Epithelial cell of esophagus (primary cell): ENCODE measurements at regions not wholly inside any gene's neighbourhood (a gene's known extent, or its start where the extent isn't known, plus 50 kb on each side); places are given as distances from the start of the nearest gene placed in this dataset.
A peak's percentile ranks its signal among the peaks of the same experiment; 100 is the strongest.

Source experiments
- DNase-seq: peaks from one replicate; pipeline ENCODE4 v3.0.0; 2010; ENCODE audit warnings: low read depth
- H3K4me3 ChIP-seq: 2 replicates; pipeline ENCODE4 v1.5.1; 2011; ENCODE audit warnings: mild to moderate bottlenecking, low read length, control low read depth
- TF ChIP-seq, protein P1 (sequence below): IDR thresholded peaks from 2 replicates; pipeline ENCODE4 v1.5.1; 2011; ENCODE audit warnings: low read depth, mild to moderate bottlenecking, low read length, control low read depth, inconsistent platforms; ENCODE audit not compliant: insufficient read depth; ENCODE audit errors: missing control alignments

DNA sequence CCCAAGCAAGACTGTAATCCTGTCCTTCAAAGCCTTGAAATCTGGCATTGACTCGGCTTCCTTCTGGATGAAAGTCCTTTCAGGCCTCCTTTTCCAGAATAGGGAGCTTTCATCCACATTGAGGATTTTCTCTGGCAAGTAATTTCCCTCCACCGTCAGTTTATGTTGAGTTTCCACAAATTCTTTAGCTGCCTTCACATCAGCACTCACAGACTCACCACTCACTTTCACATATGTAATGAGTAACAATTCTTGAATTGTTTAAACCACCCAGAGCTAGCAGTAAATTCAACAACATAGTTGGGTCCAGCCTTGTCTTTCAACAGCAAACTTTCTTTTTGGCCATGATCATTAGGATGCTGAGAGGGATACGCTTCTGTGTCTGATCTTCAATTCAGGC is 84.3 kb upstream of the PRDM11 start:
- H3K4me3 ChIP-seq = no peak overlapping the region
- DNase-seq = no peak
- TF ChIP-seq, protein P1, sequence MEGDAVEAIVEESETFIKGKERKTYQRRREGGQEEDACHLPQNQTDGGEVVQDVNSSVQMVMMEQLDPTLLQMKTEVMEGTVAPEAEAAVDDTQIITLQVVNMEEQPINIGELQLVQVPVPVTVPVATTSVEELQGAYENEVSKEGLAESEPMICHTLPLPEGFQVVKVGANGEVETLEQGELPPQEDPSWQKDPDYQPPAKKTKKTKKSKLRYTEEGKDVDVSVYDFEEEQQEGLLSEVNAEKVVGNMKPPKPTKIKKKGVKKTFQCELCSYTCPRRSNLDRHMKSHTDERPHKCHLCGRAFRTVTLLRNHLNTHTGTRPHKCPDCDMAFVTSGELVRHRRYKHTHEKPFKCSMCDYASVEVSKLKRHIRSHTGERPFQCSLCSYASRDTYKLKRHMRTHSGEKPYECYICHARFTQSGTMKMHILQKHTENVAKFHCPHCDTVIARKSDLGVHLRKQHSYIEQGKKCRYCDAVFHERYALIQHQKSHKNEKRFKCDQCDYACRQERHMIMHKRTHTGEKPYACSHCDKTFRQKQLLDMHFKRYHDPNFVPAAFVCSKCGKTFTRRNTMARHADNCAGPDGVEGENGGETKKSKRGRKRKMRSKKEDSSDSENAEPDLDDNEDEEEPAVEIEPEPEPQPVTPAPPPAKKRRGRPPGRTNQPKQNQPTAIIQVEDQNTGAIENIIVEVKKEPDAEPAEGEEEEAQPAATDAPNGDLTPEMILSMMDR = no peak

DNA sequence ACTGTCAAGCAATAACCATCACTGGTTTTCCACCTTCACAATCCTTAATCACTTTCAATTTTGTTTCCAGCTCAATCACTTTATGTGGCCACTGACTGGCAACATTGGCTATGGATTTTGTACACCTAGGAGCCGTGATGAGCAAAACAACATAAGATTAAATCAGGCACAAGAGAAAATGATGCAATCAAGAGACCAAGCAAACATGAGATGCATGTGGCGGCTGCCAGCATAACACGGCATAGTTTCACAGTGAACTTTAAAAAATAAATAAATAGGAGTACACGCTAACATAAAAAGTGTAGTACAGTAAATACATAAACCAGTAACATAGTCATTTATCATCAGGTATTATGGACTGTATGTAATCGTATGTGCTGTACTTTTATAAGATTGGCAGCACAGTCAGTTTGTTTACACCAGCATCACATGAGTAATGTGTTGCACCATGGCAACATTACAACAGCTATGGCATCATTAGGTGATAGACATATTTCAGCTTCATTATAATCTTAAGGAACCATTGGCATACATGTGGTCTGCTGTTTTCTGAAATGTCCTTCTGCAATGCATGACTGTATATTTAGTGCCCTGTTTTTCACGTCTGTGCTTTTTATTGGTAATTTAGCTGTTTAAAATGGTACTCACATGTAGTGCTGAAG is 83.3 kb upstream of the PRDM11 start:
- DNase-seq = peak; percentile 33
- no peak overlapping the region for H3K4me3 ChIP-seq
- TF ChIP-seq, protein P1 = no peak

DNA sequence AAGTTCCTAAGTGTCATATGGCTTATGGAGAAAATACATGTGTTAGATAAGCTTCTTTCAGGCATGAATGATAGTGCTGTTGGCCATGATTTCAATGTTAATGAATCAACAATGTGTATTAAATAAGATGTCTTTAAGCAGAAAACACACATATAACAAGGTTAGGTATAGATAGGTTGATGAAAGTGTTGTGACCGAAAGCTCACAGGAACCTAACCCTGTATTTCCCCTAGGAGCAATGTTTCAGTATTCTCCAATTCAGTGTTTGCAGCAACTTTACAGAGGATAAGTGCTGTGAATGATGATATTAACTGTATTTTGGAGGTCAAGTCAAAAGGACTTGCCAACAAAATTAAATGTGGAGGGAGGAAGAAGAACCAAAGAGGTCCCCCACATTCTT is 82.8 kb upstream of the PRDM11 start:
- TF ChIP-seq, protein P1 = no peak
- DNase-seq = no peak
- H3K4me3 ChIP-seq = no peak overlapping the region

DNA sequence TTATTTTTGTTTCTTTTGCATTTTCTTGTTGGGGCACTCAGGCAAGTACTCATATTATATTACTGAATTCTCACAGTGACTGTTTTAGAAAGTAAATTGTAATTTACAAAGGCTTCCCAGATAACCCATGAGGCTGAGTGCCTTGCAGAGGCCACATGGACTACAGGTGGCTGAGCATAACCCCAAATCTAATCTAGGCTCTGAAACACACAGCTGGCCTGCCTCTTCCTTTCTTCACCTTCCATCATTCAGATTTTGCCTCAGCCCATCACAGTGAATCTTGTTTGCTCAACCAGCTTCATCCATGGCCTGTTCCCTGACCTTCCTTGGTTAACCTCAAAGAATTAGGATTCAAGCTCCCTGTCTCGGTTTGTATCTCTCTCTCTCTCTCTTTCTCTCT is 78.5 kb upstream of the PRDM11 start:
- TF ChIP-seq, protein P1 = no peak
- no peak overlapping the region for H3K4me3 ChIP-seq
- DNase-seq = no peak

DNA sequence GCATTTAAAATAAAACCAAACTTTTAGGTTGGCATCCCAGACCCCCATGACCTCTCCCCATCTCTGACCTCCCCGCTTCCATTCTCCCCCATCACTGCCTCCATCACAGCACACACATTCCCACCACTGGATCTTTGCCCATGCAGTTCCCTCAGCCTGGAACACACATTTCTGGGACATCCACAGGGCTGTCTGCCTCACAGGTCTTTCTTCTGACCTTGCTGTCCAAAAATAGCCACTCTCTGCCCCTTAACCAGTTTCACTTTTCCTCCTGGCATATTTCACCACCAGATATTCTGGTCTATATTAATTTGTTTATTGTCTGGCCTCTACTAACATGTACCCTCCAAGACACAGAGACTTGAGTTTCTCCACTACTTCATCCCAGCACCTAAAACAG is 75.2 kb upstream of the PRDM11 start:
- DNase-seq = no peak
- TF ChIP-seq, protein P1 = no peak
- H3K4me3 ChIP-seq = no peak overlapping the region

DNA sequence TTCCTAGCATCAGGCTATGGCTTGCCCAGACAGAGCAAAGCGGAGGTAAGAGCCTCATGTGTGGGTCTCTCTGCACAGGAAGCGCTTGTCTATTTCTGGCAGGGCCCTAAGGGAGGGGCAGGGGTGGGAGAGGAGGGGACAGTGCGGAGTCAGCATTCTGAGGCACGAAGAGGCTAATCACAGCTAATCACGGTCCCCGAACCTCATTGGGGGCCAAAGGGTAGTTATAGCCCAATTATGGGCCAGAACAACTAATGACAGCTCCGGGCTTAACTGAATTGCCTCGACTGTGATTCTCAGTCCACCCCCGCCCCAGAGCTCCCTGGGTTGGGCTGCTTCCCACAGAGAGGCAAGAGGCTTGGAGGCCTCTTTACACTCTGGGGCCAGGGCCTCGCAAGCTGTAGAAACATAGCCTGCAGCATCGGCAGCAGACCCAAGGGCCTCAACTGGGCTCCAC is 72.7 kb upstream of the PRDM11 start:
- DNase-seq = peak; percentile 6
- TF ChIP-seq, protein P1 = no peak
- no peak overlapping the region for H3K4me3 ChIP-seq

DNA sequence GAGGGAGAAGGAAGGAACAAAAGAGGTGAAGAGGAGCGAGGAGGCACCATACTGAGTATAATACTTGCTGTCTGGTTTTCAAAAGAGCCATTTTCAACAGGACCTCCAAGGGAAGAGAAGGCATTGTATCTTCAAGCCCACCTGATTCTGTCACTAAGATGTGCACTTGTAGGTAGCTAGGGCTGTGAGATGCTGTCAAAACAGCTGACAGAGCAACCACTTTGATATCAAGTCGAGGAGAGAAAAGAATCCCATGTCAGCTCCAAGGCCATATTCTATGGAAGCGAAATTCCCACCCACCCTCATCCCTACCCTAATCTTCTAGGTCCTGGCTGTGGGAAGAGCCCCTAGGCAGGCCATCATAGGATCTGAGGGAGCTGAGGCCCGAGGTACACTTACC is 70.9 kb upstream of the PRDM11 start:
- TF ChIP-seq, protein P1 = no peak

More for the DNA sequence above, 70.9 kb upstream of the PRDM11 start:
- no peak overlapping the region for H3K4me3 ChIP-seq
- no peak for DNase-seq
